Heart right ventricle (tissue), 16 donors: ENCODE measurements at regions not wholly inside any gene's neighbourhood (a gene's known extent, or its start where the extent isn't known, plus 50 kb on each side); places are given as distances from the start of the nearest gene placed in this dataset.
A peak's percentile ranks its signal among the peaks of the same experiment; 100 is the strongest.

Source experiments
- ATAC-seq, 8 donors: fragments of 200-7000 bp; cut with Tn5 transposase; one replicate each; pipeline ENCODE4 v1.9.1; 2020; ENCODE audit warnings: mild to moderate bottlenecking in 8 of 8, moderate library complexity in 8 of 8, moderate number of reproducible peaks in 1 of 8
- DNase-seq, 2 donors: peaks; one replicate each; pipeline ENCODE4 v3.0.0-alpha.2; 2020
- H3K27ac ChIP-seq, 10 donors: fragments of 200-600 bp; sonication (generic) in 2 of 10; one replicate each; pipeline versions ENCODE4 v1.5.0 to v1.8.0; 2020 to 2022; ENCODE audit warnings: mild to moderate bottlenecking in 3 of 10
- H3K27me3 ChIP-seq, 7 donors: fragments of 200-600 bp; one replicate each; pipeline ENCODE4 v1.8.0; 2021 to 2022; ENCODE audit warnings: mild to moderate bottlenecking in 2 of 7
- H3K36me3 ChIP-seq, 9 donors: fragments of 200-600 bp; sonication (generic) in 1 of 9; one replicate each; pipeline versions ENCODE4 v1.5.0 to v1.8.0; 2020 to 2022; ENCODE audit warnings: mild to moderate bottlenecking in 2 of 9
- H3K4me1 ChIP-seq, 9 donors: fragments of 200-600 bp; sonication (generic) in 1 of 9; one replicate each; pipeline versions ENCODE4 v1.5.0 to v1.8.0; 2020 to 2022; ENCODE audit warnings: mild to moderate bottlenecking in 4 of 9
- H3K4me3 ChIP-seq, 10 donors: fragments of 200-600 bp; sonication (generic) in 2 of 10; one replicate each; pipeline versions ENCODE4 v1.5.0 to v1.8.0; 2020 to 2022; ENCODE audit warnings: mild to moderate bottlenecking in 7 of 10, moderate library complexity in 2 of 10
- H3K9me3 ChIP-seq, 11 donors: fragments of 200-600 bp in 10 of 11; sonication (generic) in 2 of 11; one replicate each; pipeline versions ENCODE4 v1.5.0 to v1.8.0; 2013 to 2022; ENCODE audit warnings: mild to moderate bottlenecking in 2 of 11, control low read depth in 1 of 11, moderate library complexity in 1 of 11
- CTCF ChIP-seq, 9 donors: fragments of 200-600 bp; sonication (generic) in 2 of 9; IDR thresholded peaks; one replicate each; pipeline versions ENCODE4 v1.5.0 to v1.8.0; 2021 to 2022; ENCODE audit warnings: antibody characterized with exemption in 9 of 9, mild to moderate bottlenecking in 5 of 9, moderate library complexity in 1 of 9
- WGBS, 2 donors: extraction: QIAGEN DNeasy Blood & Tissue Kit; methylation state at CpG; one replicate each; pipeline ENCODE4 v1.1.7; 2013; ENCODE audit warnings: inconsistent platforms in 1 of 2; 5-methylcytosine and 5-hydroxymethylcytosine counted together
- intact Hi-C, 10 donors: fragments of 100-400 bp; cut with DNase I; formaldehyde crosslinking; loops; one replicate each; pipeline versions ENCODE4 v1.11.1 to v1.14.2; 2022
- donor health status: Arrhythmogenic right ventricular cardiomyopathy.
- donor health status: ischemic (EF 13 %, LVEDD 7.1; RV severe dilation, severe dysfunction).
- donor health status: healthy with polysubstance abuse.
- donor health status: DM: no; HTN: yes; CAD: no.
- donor health status: DM: no; HTN: no; CAD: no.
- donor health status: ischemic (EF 25% LVEDD 6.9; RV normal size, moderate dysfunction).
- donor health status: ischemic (EF 25% LVEDD 5.7; RV mildly dilated, moderate dysfunction).
- donor health status: healthy.
- donor health status: DM: yes; HTN: yes; CAD: no.
- donor health status: Ischemic cardiomyopathy.
- donor health status: ischemic (EF 35%, LVEDD 5.7; RV mildly dilated, moderate dysfunction).
- donor health status: nonischemic (EF 11% LVEDD 7.7; RV severe dilation, severe dysfunction).
- donor health status: DM: yes; HTN: yes; CAD: no.
- donor health status: PGD.
- donor health status: ischemic (EF 29% LVEDD 5.4; RV normal size, mild dysfunction).
- donor health status: nonischemic (EF 23%, LVEDD 6.1; RV moderate dilation, normal function).

- H3K36me3 ChIP-seq: no peaks in the 10 kb centered on the region
- H3K27ac ChIP-seq: no peak overlapping the region
- no peak for DNase-seq
- no peak overlapping the region for H3K4me3 ChIP-seq
- H3K9me3 ChIP-seq: peaks cover 0 to 10% (median 0%) of the 10 kb centered on the region in 11 donors
- TF ChIP-seq CTCF (IDR thresholded peaks at IDR 0.05): no peak
- no peak for ATAC-seq
- intact Hi-C loops: no loop called here
- H3K4me1 ChIP-seq: no peaks in the 10 kb centered on the region
- H3K27me3 ChIP-seq: no peaks in the 10 kb centered on the region
Measured at GRCh38 chrX:11888421-11888820, 130.4 kb downstream of the MSL3 start.

GRCh38 chrX:11889791-11890190, 131.8 kb downstream of the MSL3 start:
- Histone ChIP-seq H3K4me3 (no peak overlapping the region), H3K36me3 (no peaks in the 10 kb centered on the region), H3K27ac (no peak overlapping the region), H3K4me1 (no peaks in the 10 kb centered on the region), H3K9me3 (peaks cover 0 to 10% (median 0%) of the 10 kb centered on the region in 11 donors), H3K27me3 (no peaks in the 10 kb centered on the region)
- intact Hi-C loops: no loop called here
- no peak for DNase-seq
- ATAC-seq: no peak
- no peak for TF ChIP-seq CTCF (IDR thresholded peaks at IDR 0.05)

- no peak for TF ChIP-seq CTCF (IDR thresholded peaks at IDR 0.05)
- DNase-seq: peak; percentile 14 to 30
- 25 to 42% methylated on average over 6 of the region's 6 CpGs for WGBS, 2 donors
Measured at GRCh38 chrX:11890836-11891514, 132.9 kb downstream of the MSL3 start.

GRCh38 chrX:11893933-11894710, 136.1 kb downstream of the MSL3 start:
- no peaks in the 10 kb centered on the region for H3K36me3 ChIP-seq
- no peaks in the 10 kb centered on the region for H3K27me3 ChIP-seq
- TF ChIP-seq CTCF (IDR thresholded peaks at IDR 0.05): no peak
- H3K9me3 ChIP-seq: peaks cover 0 to 14% (median 0%) of the 10 kb centered on the region in 11 donors
- no peak for ATAC-seq
- WGBS, 2 donors: 80 to 81% methylated on average over 3 of the region's 3 CpGs
- H3K4me3 ChIP-seq: no peak overlapping the region
- H3K4me1 ChIP-seq: no peaks in the 10 kb centered on the region
- no peak for DNase-seq
- intact Hi-C loops: no loop called here
- no peak overlapping the region for H3K27ac ChIP-seq

More at GRCh38 chrX:11890836-11891514, 132.9 kb downstream of the MSL3 start:
- intact Hi-C loops: no loop called here
- Histone ChIP-seq H3K27ac (no peak overlapping the region), H3K4me1 (no peaks in the 10 kb centered on the region), H3K4me3 (no peak overlapping the region), H3K9me3 (peaks cover 0 to 10% (median 0%) of the 10 kb centered on the region in 11 donors), H3K36me3 (no peaks in the 10 kb centered on the region), H3K27me3 (no peaks in the 10 kb centered on the region)
- peak in 7 of 8 donors; percentile 51 to 88 (median 72) for ATAC-seq
